ENCODE measurements at regions not wholly inside any gene's neighbourhood (a gene's known extent, or its start where the extent isn't known, plus 50 kb on each side); places are given as distances from the start of the nearest gene placed in this dataset.
A peak's percentile ranks its signal among the peaks of the same experiment; 100 is the strongest.
"Not testable (repeated sequence)": the region's sequence is repeated elsewhere in the genome, so short reads cannot be mapped to it uniquely, and the experiment has no call there.

- no peak for DNase-seq
These were observed 88.0 kb downstream of the ACTBL2 start for GRCh38 chr5:57394421-57395210.

GRCh38 chr5:57386958-57387357 lies 95.7 kb downstream of the ACTBL2 start:
- DNase-seq, result peak; percentile 43

GRCh38 chr5:57383093-57383861 lies 99.3 kb downstream of the ACTBL2 start:
- DNase-seq, result peak; percentile 93

GRCh38 chr5:57382655-57383054 lies 100.0 kb downstream of the ACTBL2 start:
- peak; percentile 4 for DNase-seq

- DNase-seq, result no peak
These were observed 112.2 kb downstream of the ACTBL2 start for GRCh38 chr5:57370376-57370775.

- DNase-seq, result no peak
These were observed 114.6 kb downstream of the ACTBL2 start for GRCh38 chr5:57368010-57368409.

GRCh38 chr5:57366744-57367143 lies 115.9 kb downstream of the ACTBL2 start:
- DNase-seq, result peak; percentile 42

- DNase-seq, result no peak
These were observed 119.7 kb downstream of the ACTBL2 start for GRCh38 chr5:57362951-57363350.

GRCh38 chr5:57360871-57361270 lies 121.7 kb downstream of the ACTBL2 start:
- no peak for DNase-seq

GRCh38 chr5:57358796-57359592 lies 123.6 kb downstream of the ACTBL2 start:
- DNase-seq, result no peak

- DNase-seq, result not testable (repeated sequence)
These were observed 125.8 kb downstream of the ACTBL2 start for GRCh38 chr5:57356850-57357249.

GRCh38 chr5:57349214-57349613 lies 133.4 kb downstream of the ACTBL2 start:
- no peak for DNase-seq

GRCh38 chr5:57348376-57349140 lies 134.1 kb downstream of the ACTBL2 start:
- no peak for DNase-seq

- DNase-seq, result no peak
These were observed 136.3 kb downstream of the ACTBL2 start for GRCh38 chr5:57346328-57346727.

GRCh38 chr5:57341380-57341979 lies 141.1 kb downstream of the ACTBL2 start:
- DNase-seq, result no peak

GRCh38 chr5:57340681-57341080 lies 141.9 kb downstream of the ACTBL2 start:
- DNase-seq, result no peak

GRCh38 chr5:57339521-57339920 lies 143.1 kb downstream of the ACTBL2 start:
- no peak for DNase-seq

- DNase-seq, result no peak
These were observed 143.7 kb downstream of the ACTBL2 start for GRCh38 chr5:57338868-57339340.

GRCh38 chr5:57338068-57338867 lies 144.3 kb downstream of the ACTBL2 start:
- peak; percentile 16 for DNase-seq

- DNase-seq, result peak; percentile 74
These were observed 147.4 kb downstream of the ACTBL2 start for GRCh38 chr5:57335092-57335660.

- no peak for DNase-seq
These were observed 148.1 kb downstream of the ACTBL2 start for GRCh38 chr5:57334475-57334874.

All from EL (cell line).